HG02759 (cell line): ENCODE measurements at regions not wholly inside any gene's neighbourhood (a gene's known extent, or its start where the extent isn't known, plus 50 kb on each side); places are given as distances from the start of the nearest gene placed in this dataset.

Experiments used
- ATAC-seq: cut with Tn5 transposase; IDR thresholded peaks from one replicate; pipeline ENCODE4 v1.9.1; 2021; ENCODE audit warnings: mild to moderate bottlenecking, moderate library complexity; ENCODE audit not compliant: unreplicated experiment

DNA sequence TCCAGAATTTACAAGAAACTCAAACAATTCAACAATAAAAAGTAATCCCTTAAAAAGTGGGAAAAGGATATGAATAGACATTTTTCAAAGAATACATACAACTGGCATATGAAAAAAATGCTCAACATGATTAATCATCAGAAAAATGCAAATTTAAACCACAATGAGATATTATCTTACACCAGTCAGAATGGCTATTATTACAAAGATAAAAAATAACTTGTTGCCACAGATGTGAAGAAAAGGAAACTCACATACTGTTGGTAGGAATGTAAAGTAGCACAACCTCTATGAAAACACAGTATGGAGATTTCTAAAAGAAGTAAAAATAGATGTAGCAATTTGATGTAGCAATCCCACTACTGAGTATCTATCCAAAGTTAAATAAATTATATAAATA is 65.1 kb upstream of the DIAPH2 start:
- no peak for ATAC-seq

GRCh38 chrX:96621811-96622210 is 62.8 kb upstream of the DIAPH2 start:
- ATAC-seq, result no peak
